SK-N-SH treated with all-trans-retinoic acid at 6 μM for 48 hours (cell line): ENCODE measurements at regions not wholly inside any gene's neighbourhood (a gene's known extent, or its start where the extent isn't known, plus 50 kb on each side); places are given as distances from the start of the nearest gene placed in this dataset.

ENCODE experiments used
- ATAC-seq: fragments of 200-7000 bp; cut with Tn5 transposase; 3 replicates; pipeline ENCODE4 v1.9.1; 2020; ENCODE audit warnings: mild to moderate bottlenecking, moderate library complexity
- BACH2 ChIP-seq: fragments of 250-450 bp; sonication (Bioruptor Pico); IDR thresholded peaks from 2 replicates; pipeline ENCODE4 v1.9.0; 2021; ENCODE audit warnings: mild to moderate bottlenecking, borderline replicate concordance
- CREB5 ChIP-seq: fragments of 250-450 bp; sonication (Bioruptor Pico); IDR thresholded peaks from 2 replicates; pipeline ENCODE4 v1.5.1; 2020; ENCODE audit warnings: low read depth, mild to moderate bottlenecking, moderate library complexity
- CSDC2 ChIP-seq: fragments of 250-450 bp; sonication (Bioruptor Pico); IDR thresholded peaks from 2 replicates; pipeline ENCODE4 v1.5.0; 2020; ENCODE audit warnings: mild to moderate bottlenecking, moderate library complexity
- CSRNP3 ChIP-seq: fragments of 250-450 bp; sonication (Bioruptor Pico); IDR thresholded peaks from 2 replicates; pipeline ENCODE4 v1.5.1; 2021; ENCODE audit warnings: mild to moderate bottlenecking, moderate library complexity
- ESRRG ChIP-seq: fragments of 250-450 bp; sonication (Bioruptor Pico); IDR thresholded peaks from 2 replicates; pipeline ENCODE4 v1.6.1; 2021; ENCODE audit warnings: mild to moderate bottlenecking
- GLIS3 ChIP-seq: fragments of 250-450 bp; sonication (Bioruptor Pico); IDR thresholded peaks from 2 replicates; pipeline ENCODE4 v1.5.0; 2020; ENCODE audit warnings: mild to moderate bottlenecking, moderate library complexity
- ISL1 ChIP-seq: fragments of 250-450 bp; sonication (Bioruptor Pico); IDR thresholded peaks from 2 replicates; pipeline ENCODE4 v2.1.2; 2022; ENCODE audit warnings: mild to moderate bottlenecking, moderate library complexity
- OSR1 ChIP-seq: fragments of 250-450 bp; sonication (Bioruptor Pico); IDR thresholded peaks from 2 replicates; pipeline ENCODE4 v1.8.0; 2022; ENCODE audit warnings: moderate library complexity, mild to moderate bottlenecking, inconsistent platforms
- PATZ1 ChIP-seq: fragments of 250-450 bp; sonication (Bioruptor Pico); IDR thresholded peaks from 2 replicates; pipeline ENCODE4 v1.8.0; 2020; ENCODE audit warnings: mild to moderate bottlenecking, moderate library complexity, borderline replicate concordance
- POU6F1 ChIP-seq: fragments of 250-450 bp; sonication (Bioruptor Pico); IDR thresholded peaks from 2 replicates; pipeline ENCODE4 v1.8.0; 2021; ENCODE audit warnings: low read depth, mild to moderate bottlenecking, moderate library complexity, borderline replicate concordance
- PPARA ChIP-seq: fragments of 250-450 bp; sonication (Bioruptor Pico); IDR thresholded peaks from 2 replicates; pipeline ENCODE4 v1.5.0; 2020; ENCODE audit warnings: mild to moderate bottlenecking, borderline replicate concordance
- RARB ChIP-seq: fragments of 250-450 bp; sonication (Bioruptor Pico); IDR thresholded peaks from 2 replicates; pipeline ENCODE4 v1.8.0; 2021; ENCODE audit warnings: mild to moderate bottlenecking, moderate library complexity
- SNAI2 ChIP-seq: fragments of 250-450 bp; sonication (Bioruptor Pico); IDR thresholded peaks from 2 replicates; pipeline ENCODE4 v1.5.0; 2020; ENCODE audit warnings: mild to moderate bottlenecking, moderate library complexity
- TCF4 ChIP-seq: fragments of 250-450 bp; sonication (Bioruptor Pico); IDR thresholded peaks from 2 replicates; pipeline ENCODE4 v1.8.0; 2021; ENCODE audit warnings: mild to moderate bottlenecking, moderate library complexity, borderline replicate concordance
- TOX ChIP-seq: fragments of 250-450 bp; sonication (Bioruptor Pico); IDR thresholded peaks from 2 replicates; pipeline ENCODE4 v1.8.0; 2021; ENCODE audit warnings: mild to moderate bottlenecking, moderate library complexity, borderline replicate concordance
- TSHZ2 ChIP-seq: fragments of 250-450 bp; sonication (Bioruptor Pico); IDR thresholded peaks from 2 replicates; pipeline ENCODE4 v1.5.0; 2020; ENCODE audit warnings: mild to moderate bottlenecking, moderate library complexity
- ZC3H10 ChIP-seq: fragments of 250-450 bp; sonication (Bioruptor Pico); IDR thresholded peaks from 2 replicates; pipeline ENCODE4 v1.5.1; 2021; ENCODE audit warnings: mild to moderate bottlenecking, moderate library complexity
- ZFP3 ChIP-seq: fragments of 250-450 bp; sonication (Bioruptor Pico); IDR thresholded peaks from 2 replicates; pipeline ENCODE4 v1.5.0; 2020; ENCODE audit warnings: mild to moderate bottlenecking, moderate library complexity
- ZFP30 ChIP-seq: fragments of 450-650 bp; formaldehyde crosslinking; IDR thresholded peaks from 2 replicates; pipeline ENCODE4 v1.5.0; 2022; ENCODE audit warnings: mild to moderate bottlenecking, moderate library complexity
- ZNF565 ChIP-seq: fragments of 450-650 bp; formaldehyde crosslinking; conservative IDR thresholded peaks from 2 replicates; pipeline ENCODE4 v1.5.0; 2020; ENCODE audit warnings: low read depth, mild to moderate bottlenecking, moderate library complexity
- ZNF70 ChIP-seq: fragments of 450-650 bp; formaldehyde crosslinking; IDR thresholded peaks from 2 replicates; pipeline ENCODE4 v1.5.0; 2020; ENCODE audit warnings: mild to moderate bottlenecking, moderate library complexity
- ZNF8 ChIP-seq: fragments of 450-650 bp; formaldehyde crosslinking; IDR thresholded peaks from 2 replicates; pipeline ENCODE4 v1.5.0; 2020; ENCODE audit warnings: mild to moderate bottlenecking, moderate library complexity

GRCh38 chr14:86055512-86056075 lies 525.6 kb downstream of the FLRT2 start:
- TF ChIP-seq ZFP30 (CRISPR knock-in tag) (no peak), ZNF565 (CRISPR knock-in tag) (no peak), BACH2 (no peak), GLIS3 (CRISPR knock-in tag) (no peak), ZNF8 (CRISPR knock-in tag) (no peak), TSHZ2 (CRISPR knock-in tag) (no peak), TOX (no peak), ISL1 (CRISPR knock-in tag) (no peak), CREB5 (CRISPR knock-in tag) (no peak), ZFP3 (no peak), PPARA (no peak), PATZ1 (CRISPR knock-in tag) (no peak)
- TF ChIP-seq, all 23 proteins: peak for 0
- peak; percentile 66; the same call in 2 of the 3 replicates for ATAC-seq

GRCh38 chr14:86052868-86053267 lies 522.9 kb downstream of the FLRT2 start:
- no peak for ATAC-seq
- TF ChIP-seq POU6F1 (CRISPR knock-in tag) (no peak), RARB (CRISPR knock-in tag) (no peak), ISL1 (CRISPR knock-in tag) (no peak), ESRRG (CRISPR knock-in tag) (no peak), TCF4 (CRISPR knock-in tag) (no peak), ZNF70 (CRISPR knock-in tag) (no peak), ZNF565 (CRISPR knock-in tag) (no peak), PPARA (no peak), ZFP30 (CRISPR knock-in tag) (no peak), BACH2 (no peak), TSHZ2 (CRISPR knock-in tag) (no peak), CSRNP3 (no peak), ZC3H10 (CRISPR knock-in tag) (no peak), ZFP3 (no peak), TOX (no peak), SNAI2 (CRISPR knock-in tag) (no peak), ZNF8 (CRISPR knock-in tag) (no peak), PATZ1 (CRISPR knock-in tag) (no peak), CSDC2 (CRISPR knock-in tag) (no peak), OSR1 (CRISPR knock-in tag) (no peak)
